SK-N-SH treated with all-trans-retinoic acid at 6 μM for 48 hours (cell line): ENCODE measurements at regions not wholly inside any gene's neighbourhood (a gene's known extent, or its start where the extent isn't known, plus 50 kb on each side); places are given as distances from the start of the nearest gene placed in this dataset.

Experiments
- ATAC-seq: fragments of 200-7000 bp; cut with Tn5 transposase; 3 replicates; pipeline ENCODE4 v1.9.1; 2020; ENCODE audit warnings: mild to moderate bottlenecking, moderate library complexity
- ARNTL ChIP-seq: fragments of 450-650 bp; formaldehyde crosslinking; IDR thresholded peaks from 2 replicates; pipeline ENCODE4 v1.5.0; 2020; ENCODE audit warnings: low read depth, mild to moderate bottlenecking, moderate library complexity, borderline replicate concordance
- BACH2 ChIP-seq: fragments of 250-450 bp; sonication (Bioruptor Pico); IDR thresholded peaks from 2 replicates; pipeline ENCODE4 v1.9.0; 2021; ENCODE audit warnings: mild to moderate bottlenecking, borderline replicate concordance
- CSDC2 ChIP-seq: fragments of 250-450 bp; sonication (Bioruptor Pico); IDR thresholded peaks from 2 replicates; pipeline ENCODE4 v1.5.0; 2020; ENCODE audit warnings: mild to moderate bottlenecking, moderate library complexity
- GLIS3 ChIP-seq: fragments of 250-450 bp; sonication (Bioruptor Pico); IDR thresholded peaks from 2 replicates; pipeline ENCODE4 v1.5.0; 2020; ENCODE audit warnings: mild to moderate bottlenecking, moderate library complexity
- ISL1 ChIP-seq: fragments of 250-450 bp; sonication (Bioruptor Pico); IDR thresholded peaks from 2 replicates; pipeline ENCODE4 v2.1.2; 2022; ENCODE audit warnings: mild to moderate bottlenecking, moderate library complexity
- OSR1 ChIP-seq: fragments of 250-450 bp; sonication (Bioruptor Pico); IDR thresholded peaks from 2 replicates; pipeline ENCODE4 v1.8.0; 2022; ENCODE audit warnings: moderate library complexity, mild to moderate bottlenecking, inconsistent platforms
- PATZ1 ChIP-seq: fragments of 250-450 bp; sonication (Bioruptor Pico); IDR thresholded peaks from 2 replicates; pipeline ENCODE4 v1.8.0; 2020; ENCODE audit warnings: mild to moderate bottlenecking, moderate library complexity, borderline replicate concordance
- RARB ChIP-seq: fragments of 250-450 bp; sonication (Bioruptor Pico); IDR thresholded peaks from 2 replicates; pipeline ENCODE4 v1.8.0; 2021; ENCODE audit warnings: mild to moderate bottlenecking, moderate library complexity
- SNAI2 ChIP-seq: fragments of 250-450 bp; sonication (Bioruptor Pico); IDR thresholded peaks from 2 replicates; pipeline ENCODE4 v1.5.0; 2020; ENCODE audit warnings: mild to moderate bottlenecking, moderate library complexity
- TCF4 ChIP-seq: fragments of 250-450 bp; sonication (Bioruptor Pico); IDR thresholded peaks from 2 replicates; pipeline ENCODE4 v1.8.0; 2021; ENCODE audit warnings: mild to moderate bottlenecking, moderate library complexity, borderline replicate concordance
- TSHZ2 ChIP-seq: fragments of 250-450 bp; sonication (Bioruptor Pico); IDR thresholded peaks from 2 replicates; pipeline ENCODE4 v1.5.0; 2020; ENCODE audit warnings: mild to moderate bottlenecking, moderate library complexity
- ZC3H10 ChIP-seq: fragments of 250-450 bp; sonication (Bioruptor Pico); IDR thresholded peaks from 2 replicates; pipeline ENCODE4 v1.5.1; 2021; ENCODE audit warnings: mild to moderate bottlenecking, moderate library complexity
- ZFP3 ChIP-seq: fragments of 250-450 bp; sonication (Bioruptor Pico); IDR thresholded peaks from 2 replicates; pipeline ENCODE4 v1.5.0; 2020; ENCODE audit warnings: mild to moderate bottlenecking, moderate library complexity
- ZFP30 ChIP-seq: fragments of 450-650 bp; formaldehyde crosslinking; IDR thresholded peaks from 2 replicates; pipeline ENCODE4 v1.5.0; 2022; ENCODE audit warnings: mild to moderate bottlenecking, moderate library complexity
- ZNF565 ChIP-seq: fragments of 450-650 bp; formaldehyde crosslinking; conservative IDR thresholded peaks from 2 replicates; pipeline ENCODE4 v1.5.0; 2020; ENCODE audit warnings: low read depth, mild to moderate bottlenecking, moderate library complexity
- ZNF70 ChIP-seq: fragments of 450-650 bp; formaldehyde crosslinking; IDR thresholded peaks from 2 replicates; pipeline ENCODE4 v1.5.0; 2020; ENCODE audit warnings: mild to moderate bottlenecking, moderate library complexity
- ZNF8 ChIP-seq: fragments of 450-650 bp; formaldehyde crosslinking; IDR thresholded peaks from 2 replicates; pipeline ENCODE4 v1.5.0; 2020; ENCODE audit warnings: mild to moderate bottlenecking, moderate library complexity
- TF ChIP-seq, protein P1 (sequence below): fragments of 250-450 bp; sonication (Bioruptor Pico); IDR thresholded peaks from 2 replicates; pipeline ENCODE4 v1.5.1; 2020; ENCODE audit warnings: low read depth, mild to moderate bottlenecking, moderate library complexity
- TF ChIP-seq, protein P2 (sequence below): fragments of 250-450 bp; sonication (Bioruptor Pico); IDR thresholded peaks from 2 replicates; pipeline ENCODE4 v1.8.0; 2021; ENCODE audit warnings: low read depth, mild to moderate bottlenecking, moderate library complexity, borderline replicate concordance
- TF ChIP-seq, protein P3 (sequence below): fragments of 250-450 bp; sonication (Bioruptor Pico); IDR thresholded peaks from 2 replicates; pipeline ENCODE4 v1.5.1; 2021; ENCODE audit warnings: mild to moderate bottlenecking, moderate library complexity

- TF ChIP-seq, protein P1, sequence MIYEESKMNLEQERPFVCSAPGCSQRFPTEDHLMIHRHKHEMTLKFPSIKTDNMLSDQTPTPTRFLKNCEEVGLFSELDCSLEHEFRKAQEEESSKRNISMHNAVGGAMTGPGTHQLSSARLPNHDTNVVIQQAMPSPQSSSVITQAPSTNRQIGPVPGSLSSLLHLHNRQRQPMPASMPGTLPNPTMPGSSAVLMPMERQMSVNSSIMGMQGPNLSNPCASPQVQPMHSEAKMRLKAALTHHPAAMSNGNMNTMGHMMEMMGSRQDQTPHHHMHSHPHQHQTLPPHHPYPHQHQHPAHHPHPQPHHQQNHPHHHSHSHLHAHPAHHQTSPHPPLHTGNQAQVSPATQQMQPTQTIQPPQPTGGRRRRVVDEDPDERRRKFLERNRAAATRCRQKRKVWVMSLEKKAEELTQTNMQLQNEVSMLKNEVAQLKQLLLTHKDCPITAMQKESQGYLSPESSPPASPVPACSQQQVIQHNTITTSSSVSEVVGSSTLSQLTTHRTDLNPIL (CRISPR knock-in tag): no peak
- TF ChIP-seq ZC3H10 (CRISPR knock-in tag) (no peak), ZNF8 (CRISPR knock-in tag) (no peak), ISL1 (CRISPR knock-in tag) (no peak), GLIS3 (no peak), TCF4 (CRISPR knock-in tag) (no peak), SNAI2 (CRISPR knock-in tag) (no peak), ZFP3 (CRISPR knock-in tag) (no peak), CSDC2 (CRISPR knock-in tag) (no peak), ZFP30 (no peak), RARB (CRISPR knock-in tag) (no peak), OSR1 (CRISPR knock-in tag) (no peak)
- TF ChIP-seq, protein P2, sequence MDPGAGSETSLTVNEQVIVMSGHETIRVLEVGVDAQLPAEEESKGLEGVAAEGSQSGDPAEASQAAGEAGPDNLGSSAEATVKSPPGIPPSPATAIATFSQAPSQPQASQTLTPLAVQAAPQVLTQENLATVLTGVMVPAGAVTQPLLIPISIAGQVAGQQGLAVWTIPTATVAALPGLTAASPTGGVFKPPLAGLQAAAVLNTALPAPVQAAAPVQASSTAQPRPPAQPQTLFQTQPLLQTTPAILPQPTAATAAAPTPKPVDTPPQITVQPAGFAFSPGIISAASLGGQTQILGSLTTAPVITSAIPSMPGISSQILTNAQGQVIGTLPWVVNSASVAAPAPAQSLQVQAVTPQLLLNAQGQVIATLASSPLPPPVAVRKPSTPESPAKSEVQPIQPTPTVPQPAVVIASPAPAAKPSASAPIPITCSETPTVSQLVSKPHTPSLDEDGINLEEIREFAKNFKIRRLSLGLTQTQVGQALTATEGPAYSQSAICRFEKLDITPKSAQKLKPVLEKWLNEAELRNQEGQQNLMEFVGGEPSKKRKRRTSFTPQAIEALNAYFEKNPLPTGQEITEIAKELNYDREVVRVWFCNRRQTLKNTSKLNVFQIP (CRISPR knock-in tag): no peak
- TF ChIP-seq, all 23 proteins: peak for 0
Measured at GRCh38 chr3:45313743-45314403, 74.5 kb upstream of the LARS2 start (continued).

- TF ChIP-seq TSHZ2 (CRISPR knock-in tag): no peak
- no peak for TF ChIP-seq GLIS3
- TF ChIP-seq ZFP30: no peak
- TF ChIP-seq ARNTL (CRISPR knock-in tag): no peak
- ATAC-seq: no peak
Measured at GRCh38 chr3:45317710-45318109, 70.7 kb upstream of the LARS2 start.

DNA sequence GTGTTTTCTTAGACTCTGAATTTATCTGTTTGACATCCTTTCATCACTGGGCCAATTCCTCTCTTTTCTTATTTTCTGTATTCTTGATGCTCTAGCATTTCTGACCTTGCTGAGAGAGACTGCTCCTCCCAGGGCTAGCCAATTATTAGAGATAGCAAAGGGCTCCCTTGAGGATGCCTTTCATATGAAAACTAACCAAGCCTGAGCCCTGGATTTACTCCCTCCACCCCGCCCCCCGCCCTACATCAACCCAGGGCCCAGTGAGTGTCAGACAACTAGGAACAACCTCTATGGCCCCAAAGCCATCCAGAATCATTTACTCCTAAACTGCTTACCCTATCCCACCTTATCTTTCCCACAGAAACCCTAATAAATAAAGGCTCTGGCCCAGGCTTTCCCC is 69.7 kb upstream of the LARS2 start:
- no peak for ATAC-seq
- TF ChIP-seq PATZ1 (CRISPR knock-in tag): no peak
- TF ChIP-seq ZC3H10 (CRISPR knock-in tag): no peak
- TF ChIP-seq, protein P1 (CRISPR knock-in tag): no peak
- no peak for TF ChIP-seq GLIS3
- no peak for TF ChIP-seq BACH2
- TF ChIP-seq, protein P3, sequence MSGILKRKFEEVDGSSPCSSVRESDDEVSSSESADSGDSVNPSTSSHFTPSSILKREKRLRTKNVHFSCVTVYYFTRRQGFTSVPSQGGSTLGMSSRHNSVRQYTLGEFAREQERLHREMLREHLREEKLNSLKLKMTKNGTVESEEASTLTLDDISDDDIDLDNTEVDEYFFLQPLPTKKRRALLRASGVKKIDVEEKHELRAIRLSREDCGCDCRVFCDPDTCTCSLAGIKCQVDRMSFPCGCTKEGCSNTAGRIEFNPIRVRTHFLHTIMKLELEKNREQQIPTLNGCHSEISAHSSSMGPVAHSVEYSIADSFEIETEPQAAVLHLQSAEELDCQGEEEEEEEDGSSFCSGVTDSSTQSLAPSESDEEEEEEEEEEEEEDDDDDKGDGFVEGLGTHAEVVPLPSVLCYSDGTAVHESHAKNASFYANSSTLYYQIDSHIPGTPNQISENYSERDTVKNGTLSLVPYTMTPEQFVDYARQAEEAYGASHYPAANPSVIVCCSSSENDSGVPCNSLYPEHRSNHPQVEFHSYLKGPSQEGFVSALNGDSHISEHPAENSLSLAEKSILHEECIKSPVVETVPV: no peak
- TF ChIP-seq TSHZ2 (CRISPR knock-in tag): no peak
- TF ChIP-seq, protein P2 (CRISPR knock-in tag): no peak
- no peak for TF ChIP-seq ZFP30
- TF ChIP-seq ZFP3 (CRISPR knock-in tag): no peak
- no peak for TF ChIP-seq CSDC2 (CRISPR knock-in tag)
- TF ChIP-seq ARNTL (CRISPR knock-in tag): no peak
- TF ChIP-seq TCF4 (CRISPR knock-in tag): no peak
- TF ChIP-seq ZNF70 (CRISPR knock-in tag): no peak
- no peak for TF ChIP-seq RARB (CRISPR knock-in tag)
- no peak for TF ChIP-seq SNAI2 (CRISPR knock-in tag)
- TF ChIP-seq ISL1 (CRISPR knock-in tag): no peak
- TF ChIP-seq ZNF565 (CRISPR knock-in tag): no peak
- TF ChIP-seq, all 23 proteins: peak for 0
